ENCODE measurements at regions not wholly inside any gene's neighbourhood (a gene's known extent, or its start where the extent isn't known, plus 50 kb on each side); places are given as distances from the start of the nearest gene placed in this dataset.

- TF ChIP-seq POLR2A (IDR thresholded peaks at IDR 0.05): no peak
- TF ChIP-seq CTCF (IDR thresholded peaks at IDR 0.05 in 8 of 11, conservative IDR thresholded peaks at IDR 0.05 in 3 of 11): no peak
- no peak for TF ChIP-seq POLR2AphosphoS5 (IDR thresholded peaks at IDR 0.05)
Measured at GRCh38 chr2:144048631-144049060, 471.3 kb downstream of the ZEB2 start.

All from spleen (tissue), 7 donors.